Type B pancreatic cell (in vitro differentiated cells): ENCODE measurements at regions not wholly inside any gene's neighbourhood (a gene's known extent, or its start where the extent isn't known, plus 50 kb on each side); places are given as distances from the start of the nearest gene placed in this dataset.

Source experiments
- DNase-seq: peaks from one replicate; pipeline ENCODE4 v3.0.0; 2021; ENCODE audit warnings: mixed read lengths; ENCODE audit not compliant: unreplicated experiment; ENCODE audit errors: extremely low spot score
- H3K27ac Mint-ChIP-seq: 2 replicates; pipeline ENCODE4 v1.8.0; 2021; ENCODE audit warnings: mild to moderate bottlenecking, mixed read lengths
- H3K27me3 Mint-ChIP-seq: 2 replicates; pipeline ENCODE4 v1.8.0; 2021; ENCODE audit warnings: mixed read lengths
- H3K36me3 Mint-ChIP-seq: 2 replicates; pipeline ENCODE4 v1.8.0; 2021; ENCODE audit warnings: mixed read lengths
- H3K4me1 Mint-ChIP-seq: one replicate; pipeline ENCODE4 v1.8.0; 2021; ENCODE audit warnings: mixed read lengths; ENCODE audit not compliant: unreplicated experiment
- H3K4me3 Mint-ChIP-seq: 2 replicates; pipeline ENCODE4 v1.8.0; 2021; ENCODE audit warnings: mild to moderate bottlenecking, mixed read lengths
- H3K9me3 Mint-ChIP-seq: 2 replicates; pipeline ENCODE4 v1.8.0; 2021; ENCODE audit warnings: mixed read lengths
- CTCF ChIP-seq: fragments of 200-600 bp; sonication (generic); conservative IDR thresholded peaks from 2 replicates; pipeline ENCODE4 v1.5.0; 2021; ENCODE audit warnings: antibody characterized with exemption, mild to moderate bottlenecking

DNA sequence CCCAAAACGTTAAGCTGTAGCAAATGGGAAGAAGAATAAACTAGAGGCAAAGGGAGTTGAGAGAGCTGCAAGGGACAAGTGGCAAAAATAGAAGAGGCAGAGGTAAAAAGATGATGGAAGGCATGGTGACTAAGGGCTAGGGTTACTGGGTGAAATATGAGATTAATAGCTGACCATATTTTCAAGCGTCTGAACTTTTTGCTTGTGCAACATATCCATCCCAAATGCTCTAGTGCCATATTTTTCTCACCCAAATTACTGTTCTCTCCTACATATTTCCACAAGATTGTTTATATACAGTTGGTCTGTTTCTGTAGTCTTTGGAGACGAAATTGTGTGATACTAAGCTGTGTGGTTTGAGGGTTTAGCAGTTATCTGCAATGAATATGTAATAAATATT lies 145.5 kb downstream of the GMNC start:
- no peaks in the 10 kb centered on the region for H3K27me3 Mint-ChIP-seq
- H3K9me3 Mint-ChIP-seq = no peaks in the 10 kb centered on the region
- H3K4me1 Mint-ChIP-seq = no peaks in the 10 kb centered on the region
- TF ChIP-seq CTCF = no peak
- H3K4me3 Mint-ChIP-seq = no peak overlapping the region
- no peak for DNase-seq
- no peak overlapping the region for H3K27ac Mint-ChIP-seq
- no peaks in the 10 kb centered on the region for H3K36me3 Mint-ChIP-seq

DNA sequence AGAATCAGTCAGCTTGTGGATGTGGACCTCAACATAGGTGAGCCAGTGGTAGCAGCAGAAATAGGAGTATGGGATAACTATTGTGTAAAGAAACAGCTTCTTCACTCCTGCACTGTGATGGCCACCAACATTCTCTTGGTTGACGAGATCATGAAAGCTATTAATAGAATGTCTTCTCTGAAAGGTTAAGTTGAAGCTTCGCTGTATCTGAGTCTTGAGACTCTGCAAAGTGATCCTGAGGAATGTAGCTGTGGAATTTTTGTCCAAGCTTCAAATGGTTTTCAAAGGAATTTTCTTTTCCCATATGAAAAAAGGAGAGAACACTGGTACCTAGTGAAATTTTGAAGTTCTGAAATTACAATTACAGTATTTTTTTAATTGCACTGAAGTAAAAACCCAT lies 146.3 kb downstream of the GMNC start:
- H3K4me3 Mint-ChIP-seq = no peak overlapping the region
- TF ChIP-seq CTCF = no peak
- DNase-seq = no peak
- no peaks in the 10 kb centered on the region for H3K27me3 Mint-ChIP-seq
- H3K27ac Mint-ChIP-seq = no peak overlapping the region
- no peaks in the 10 kb centered on the region for H3K4me1 Mint-ChIP-seq
- no peaks in the 10 kb centered on the region for H3K9me3 Mint-ChIP-seq
- H3K36me3 Mint-ChIP-seq = no peaks in the 10 kb centered on the region

- DNase-seq = no peak
- H3K4me3 Mint-ChIP-seq = no peak overlapping the region
- no peak overlapping the region for H3K27ac Mint-ChIP-seq
- no peaks in the 10 kb centered on the region for H3K9me3 Mint-ChIP-seq
- H3K4me1 Mint-ChIP-seq = peaks cover 6% of the 10 kb centered on the region
- no peak for TF ChIP-seq CTCF
- H3K36me3 Mint-ChIP-seq = no peaks in the 10 kb centered on the region
- H3K27me3 Mint-ChIP-seq = no peaks in the 10 kb centered on the region
Observed at GRCh38 chr3:190710723-190711122, 151.8 kb downstream of the GMNC start.

GRCh38 chr3:190709351-190709773 lies 153.1 kb downstream of the GMNC start:
- H3K4me1 Mint-ChIP-seq = peaks cover 6% of the 10 kb centered on the region
- peak overlapping the region; percentile 14 for H3K4me3 Mint-ChIP-seq
- no peaks in the 10 kb centered on the region for H3K27me3 Mint-ChIP-seq
- no peak for DNase-seq
- H3K9me3 Mint-ChIP-seq = no peaks in the 10 kb centered on the region
- H3K27ac Mint-ChIP-seq = peak overlapping the region; percentile 76
- H3K36me3 Mint-ChIP-seq = no peaks in the 10 kb centered on the region
- no peak for TF ChIP-seq CTCF
